ENCODE measurements at regions not wholly inside any gene's neighbourhood (a gene's known extent, or its start where the extent isn't known, plus 50 kb on each side); places are given as distances from the start of the nearest gene placed in this dataset.

DNA sequence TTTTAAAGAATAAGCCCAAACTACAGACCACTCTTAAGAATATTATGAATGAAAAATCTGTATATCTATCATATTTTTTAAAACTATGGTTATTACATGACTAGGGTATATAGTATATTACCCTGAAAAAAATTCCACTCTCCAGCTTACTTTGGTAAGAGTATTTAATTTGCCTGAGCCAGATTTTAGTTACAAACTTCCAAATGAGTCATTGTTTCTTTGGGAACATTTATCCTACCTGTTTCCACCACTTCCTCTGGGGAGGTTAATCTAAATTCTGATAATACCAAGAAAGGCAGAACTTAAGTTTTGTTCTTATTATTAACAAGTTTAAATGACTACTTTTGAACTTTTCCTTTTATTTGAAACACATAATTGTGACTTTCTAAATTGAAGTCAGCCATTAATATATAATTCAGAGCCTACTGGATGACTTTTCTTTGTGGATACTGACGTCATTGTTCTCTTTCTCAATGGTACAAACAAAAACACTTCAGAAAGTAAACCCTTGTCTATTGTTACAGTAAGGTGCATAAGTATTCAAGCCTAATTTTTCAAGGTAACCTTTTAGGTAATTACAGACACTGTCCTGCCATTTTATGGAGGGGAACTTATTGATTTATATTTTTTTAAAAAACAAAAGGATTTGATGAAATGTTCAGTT, 135.6 kb upstream of the TLL1 start (continued):
- no peak for TF ChIP-seq CTCF (IDR thresholded peaks at IDR 0.05 in 2 of 3, conservative IDR thresholded peaks at IDR 0.05 in 1 of 3; ENCODE audit: borderline replicate concordance in 1 of 3, insufficient read depth in 1 of 3, low read depth in 2 of 3, low read length in 2 of 3)
- no peak for TF ChIP-seq SP1 (IDR thresholded peaks at IDR 0.05; ENCODE audit: low read depth)
- TF ChIP-seq EZH2 (IDR thresholded peaks at IDR 0.05), result no peak
- TF ChIP-seq ZFX (IDR thresholded peaks at IDR 0.05), result no peak
- TF ChIP-seq RAD21 (IDR thresholded peaks at IDR 0.05; ENCODE audit: low read depth), result no peak
- TF ChIP-seq YY1 (IDR thresholded peaks at IDR 0.05; ENCODE audit: extremely low read depth, insufficient replicate concordance, low read depth, low read length), result no peak
- TF ChIP-seq FOSL1 (IDR thresholded peaks at IDR 0.05; ENCODE audit: low read depth), result no peak
- no peak for TF ChIP-seq POLR2AphosphoS5 (IDR thresholded peaks at IDR 0.05; ENCODE audit: low read depth, low read length)
- no peak for TF ChIP-seq SIN3A (IDR thresholded peaks at IDR 0.05; ENCODE audit: low read depth)

GRCh38 chr4:165738571-165738970, 134.5 kb upstream of the TLL1 start:
- Histone ChIP-seq H3K4me2 (ENCODE audit: low read length) (no peak overlapping the region), H2AFZ (ENCODE audit: low read depth, low read length, poor library complexity, severe bottlenecking) (no peak overlapping the region), H3K9me3 (ENCODE audit: control insufficient read depth in 1 of 2, insufficient read depth in 1 of 2, low read depth in 1 of 2, low read length in 2 of 2) (no peaks in the 10 kb centered on the region), H3K9ac (ENCODE audit: low read length) (no peak overlapping the region), H3K79me2 (ENCODE audit: insufficient read depth, low read length) (peaks cover 17% of the 10 kb centered on the region), H4K20me1 (ENCODE audit: insufficient read depth) (no peaks in the 10 kb centered on the region), H3K27me3 (ENCODE audit: insufficient read depth, low read length) (no peaks in the 10 kb centered on the region), H3K4me3 (replicated peaks in 1 of 2; ENCODE audit: low read depth in 1 of 2, low read length in 2 of 2) (no peak overlapping the region), H3K36me3 (ENCODE audit: control insufficient read depth in 1 of 2, insufficient read depth in 2 of 2, low read length in 2 of 2) (no peaks in the 10 kb centered on the region; a peak in 1 of 4 replicates), H3K9me2 (ENCODE audit: insufficient read depth) (no peaks in the 10 kb centered on the region), H3K4me1 (ENCODE audit: control insufficient read depth in 1 of 2, insufficient read depth in 2 of 2, low read length in 2 of 2) (peaks cover 8 to 13% of the 10 kb centered on the region in 2 experiments), H3K27ac (ENCODE audit: low read depth, low read length) (no peak overlapping the region)
- RAD21 ChIA-PET (ENCODE audit: low non-redundant PET in 1 of 2, low total read pairs in 2 of 2, uncharacterized antibody in 2 of 2, unreplicated experiment in 2 of 2), result no interaction called here
- intact Hi-C loops (cut with micrococcal nuclease), result no loop called here
- no peak for ATAC-seq
- BruUV-seq (replicated peaks), result no TSS peak
- TF ChIP-seq POLR2AphosphoS5 (IDR thresholded peaks at IDR 0.05; ENCODE audit: low read depth, low read length), result no peak
- no peak for TF ChIP-seq SIN3A (IDR thresholded peaks at IDR 0.05; ENCODE audit: low read depth)
- no peak for TF ChIP-seq REST (IDR thresholded peaks at IDR 0.05; ENCODE audit: low read depth)
- no peak for TF ChIP-seq SRF (IDR thresholded peaks at IDR 0.05; ENCODE audit: low read depth)
- TF ChIP-seq ELF1 (IDR thresholded peaks at IDR 0.05; ENCODE audit: borderline replicate concordance, low read depth), result no peak
- no peak for TF ChIP-seq JUND (IDR thresholded peaks at IDR 0.05)
- TF ChIP-seq EZH2phosphoT487 (IDR thresholded peaks at IDR 0.05; ENCODE audit: borderline replicate concordance), result no peak
- no peak for TF ChIP-seq EGR1 (IDR thresholded peaks at IDR 0.05; ENCODE audit: low read depth)
- TF ChIP-seq ZFX (IDR thresholded peaks at IDR 0.05), result no peak
- TF ChIP-seq RAD21 (IDR thresholded peaks at IDR 0.05; ENCODE audit: low read depth), result no peak
- TF ChIP-seq ZBTB33 (IDR thresholded peaks at IDR 0.05; ENCODE audit: extremely low read depth, insufficient replicate concordance, low read length), result no peak
- no peak for DNase-seq (ENCODE audit: low read depth, low spot score)
- POLR2A ChIA-PET, result no interaction called here
- CTCF ChIA-PET, result no interaction called here
